Osteocyte (in vitro differentiated cells): ENCODE measurements at regions not wholly inside any gene's neighbourhood (a gene's known extent, or its start where the extent isn't known, plus 50 kb on each side); places are given as distances from the start of the nearest gene placed in this dataset.

ENCODE experiments used
- DNase-seq: peaks from one replicate; pipeline ENCODE4 v3.0.0; 2021; ENCODE audit warnings: mixed read lengths; ENCODE audit not compliant: unreplicated experiment; ENCODE audit errors: extremely low spot score
- H3K27ac Mint-ChIP-seq: one replicate; pipeline ENCODE4 v1.8.0; 2021; ENCODE audit warnings: mild to moderate bottlenecking, mixed read lengths; ENCODE audit not compliant: unreplicated experiment
- H3K27me3 Mint-ChIP-seq: one replicate; pipeline ENCODE4 v1.8.0; 2021; ENCODE audit warnings: mixed read lengths; ENCODE audit not compliant: unreplicated experiment
- H3K36me3 Mint-ChIP-seq: one replicate; pipeline ENCODE4 v1.8.0; 2021; ENCODE audit warnings: mixed read lengths; ENCODE audit not compliant: unreplicated experiment
- H3K4me1 Mint-ChIP-seq: one replicate; pipeline ENCODE4 v1.8.0; 2021; ENCODE audit warnings: mixed read lengths; ENCODE audit not compliant: unreplicated experiment
- H3K4me3 Mint-ChIP-seq: one replicate; pipeline ENCODE4 v1.8.0; 2021; ENCODE audit warnings: mild to moderate bottlenecking, moderate library complexity, mixed read lengths; ENCODE audit not compliant: unreplicated experiment
- H3K9me3 Mint-ChIP-seq: one replicate; pipeline ENCODE4 v1.8.0; 2021; ENCODE audit warnings: mixed read lengths; ENCODE audit not compliant: unreplicated experiment
- TF ChIP-seq, protein P1 (sequence below): fragments of 200-600 bp; sonication (generic); IDR thresholded peaks from 2 replicates; pipeline ENCODE4 v1.5.0; 2021; ENCODE audit warnings: antibody characterized with exemption, mild to moderate bottlenecking, moderate library complexity

DNA sequence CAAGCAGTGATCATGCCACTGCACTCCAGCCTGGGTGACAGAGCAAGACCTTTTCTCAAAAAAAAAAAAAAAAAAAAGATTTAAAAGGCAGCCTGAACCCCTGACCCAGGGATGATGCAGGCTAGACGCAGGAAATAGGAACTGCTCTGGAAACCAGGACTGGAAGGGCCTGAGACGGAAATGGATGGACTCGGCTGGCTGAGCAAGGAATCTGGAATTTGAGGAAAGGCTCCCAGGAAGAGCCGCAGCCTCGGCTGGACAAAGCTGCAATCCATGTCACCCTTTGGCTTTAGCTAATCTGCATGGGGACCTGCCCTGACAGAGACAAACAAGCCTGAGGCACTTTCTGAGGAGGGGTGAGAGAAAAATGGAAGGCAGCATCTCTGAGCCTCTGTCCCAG is 55.0 kb upstream of the DAPL1 start:
- TF ChIP-seq, protein P1, sequence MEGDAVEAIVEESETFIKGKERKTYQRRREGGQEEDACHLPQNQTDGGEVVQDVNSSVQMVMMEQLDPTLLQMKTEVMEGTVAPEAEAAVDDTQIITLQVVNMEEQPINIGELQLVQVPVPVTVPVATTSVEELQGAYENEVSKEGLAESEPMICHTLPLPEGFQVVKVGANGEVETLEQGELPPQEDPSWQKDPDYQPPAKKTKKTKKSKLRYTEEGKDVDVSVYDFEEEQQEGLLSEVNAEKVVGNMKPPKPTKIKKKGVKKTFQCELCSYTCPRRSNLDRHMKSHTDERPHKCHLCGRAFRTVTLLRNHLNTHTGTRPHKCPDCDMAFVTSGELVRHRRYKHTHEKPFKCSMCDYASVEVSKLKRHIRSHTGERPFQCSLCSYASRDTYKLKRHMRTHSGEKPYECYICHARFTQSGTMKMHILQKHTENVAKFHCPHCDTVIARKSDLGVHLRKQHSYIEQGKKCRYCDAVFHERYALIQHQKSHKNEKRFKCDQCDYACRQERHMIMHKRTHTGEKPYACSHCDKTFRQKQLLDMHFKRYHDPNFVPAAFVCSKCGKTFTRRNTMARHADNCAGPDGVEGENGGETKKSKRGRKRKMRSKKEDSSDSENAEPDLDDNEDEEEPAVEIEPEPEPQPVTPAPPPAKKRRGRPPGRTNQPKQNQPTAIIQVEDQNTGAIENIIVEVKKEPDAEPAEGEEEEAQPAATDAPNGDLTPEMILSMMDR: no peak

DNA sequence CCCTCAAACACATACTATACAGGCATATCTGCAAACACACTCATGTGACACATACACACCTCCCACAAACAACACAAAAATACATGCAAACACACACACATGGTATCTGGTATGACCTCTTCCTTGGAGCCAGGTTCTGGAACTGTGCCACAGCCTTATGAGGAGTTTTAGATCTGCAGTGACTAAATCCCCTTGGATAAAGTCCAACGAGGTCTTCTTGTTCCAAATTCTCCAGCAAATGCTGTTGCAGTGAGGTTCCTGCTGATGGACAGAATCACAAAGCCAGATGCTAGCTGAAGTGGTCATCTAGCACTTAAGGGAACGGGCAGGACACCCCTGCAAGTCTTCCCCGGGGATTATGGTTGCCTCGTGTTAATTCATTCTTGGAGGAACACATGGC is 54.5 kb upstream of the DAPL1 start:
- peaks cover 29% of the 10 kb centered on the region for H3K27me3 Mint-ChIP-seq
- no peak overlapping the region for H3K27ac Mint-ChIP-seq

More for the DNA sequence above, 55.0 kb upstream of the DAPL1 start:
- no peak for DNase-seq
- Mint-ChIP-seq H3K36me3 (no peaks in the 10 kb centered on the region), H3K4me3 (no peak overlapping the region), H3K9me3 (no peaks in the 10 kb centered on the region), H3K4me1 (peaks cover 12% of the 10 kb centered on the region), H3K27ac (no peak overlapping the region), H3K27me3 (peaks cover 26% of the 10 kb centered on the region)

DNA sequence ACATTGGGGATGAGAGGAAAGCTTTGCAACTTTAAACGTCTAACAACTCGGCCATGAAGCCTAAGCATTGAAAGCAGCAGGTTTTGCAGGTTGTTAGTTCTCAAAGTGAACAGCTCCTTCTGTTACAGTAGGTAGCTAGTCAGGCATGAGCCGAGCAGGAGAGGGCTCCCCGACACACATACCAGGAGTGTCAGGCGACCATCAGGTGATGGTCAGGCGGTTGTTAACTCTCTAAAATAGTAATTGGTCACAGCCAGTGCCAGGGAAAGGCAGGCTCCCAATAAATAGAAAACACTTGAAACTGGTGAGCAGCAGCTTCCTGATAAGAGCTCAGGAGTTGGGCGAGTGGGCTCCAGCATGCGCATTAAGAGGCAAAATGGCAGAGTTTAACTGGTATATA is 53.5 kb upstream of the DAPL1 start:
- Mint-ChIP-seq H3K9me3 (no peaks in the 10 kb centered on the region), H3K27ac (no peak overlapping the region), H3K4me3 (no peak overlapping the region), H3K36me3 (no peaks in the 10 kb centered on the region), H3K4me1 (peaks cover 22% of the 10 kb centered on the region), H3K27me3 (peaks cover 27% of the 10 kb centered on the region)
- TF ChIP-seq, protein P1: no peak
- DNase-seq: no peak

More for the DNA sequence above, 54.5 kb upstream of the DAPL1 start:
- peaks cover 16% of the 10 kb centered on the region for H3K4me1 Mint-ChIP-seq
- H3K36me3 Mint-ChIP-seq: no peaks in the 10 kb centered on the region
- H3K4me3 Mint-ChIP-seq: no peak overlapping the region
- TF ChIP-seq, protein P1: no peak
- H3K9me3 Mint-ChIP-seq: no peaks in the 10 kb centered on the region
- DNase-seq: no peak

DNA sequence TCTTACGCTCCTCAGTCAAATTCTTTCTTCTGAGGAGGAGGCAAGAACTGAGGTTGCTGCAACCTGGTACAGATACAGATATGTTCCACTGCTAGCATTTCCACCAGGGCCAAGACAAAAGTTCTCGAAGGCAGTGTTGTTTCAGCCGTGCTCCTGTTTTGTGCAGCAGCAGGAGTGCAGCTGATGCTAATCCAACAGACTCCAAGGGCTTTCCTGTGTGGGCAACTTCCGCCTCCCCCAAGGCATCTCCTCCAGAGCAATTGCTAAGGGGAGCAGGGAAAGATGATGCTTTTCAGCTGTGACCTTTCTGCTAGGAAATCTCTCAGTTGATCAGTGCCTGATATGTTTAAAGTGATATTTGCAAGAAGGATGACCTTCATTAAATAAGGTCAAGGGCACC is 52.6 kb upstream of the DAPL1 start:
- no peaks in the 10 kb centered on the region for H3K36me3 Mint-ChIP-seq
- no peak overlapping the region for H3K27ac Mint-ChIP-seq
- H3K4me1 Mint-ChIP-seq: peaks cover 22% of the 10 kb centered on the region
- peaks cover 26% of the 10 kb centered on the region for H3K27me3 Mint-ChIP-seq
- H3K4me3 Mint-ChIP-seq: no peak overlapping the region
- TF ChIP-seq, protein P1: no peak
- H3K9me3 Mint-ChIP-seq: no peaks in the 10 kb centered on the region
- DNase-seq: no peak

DNA sequence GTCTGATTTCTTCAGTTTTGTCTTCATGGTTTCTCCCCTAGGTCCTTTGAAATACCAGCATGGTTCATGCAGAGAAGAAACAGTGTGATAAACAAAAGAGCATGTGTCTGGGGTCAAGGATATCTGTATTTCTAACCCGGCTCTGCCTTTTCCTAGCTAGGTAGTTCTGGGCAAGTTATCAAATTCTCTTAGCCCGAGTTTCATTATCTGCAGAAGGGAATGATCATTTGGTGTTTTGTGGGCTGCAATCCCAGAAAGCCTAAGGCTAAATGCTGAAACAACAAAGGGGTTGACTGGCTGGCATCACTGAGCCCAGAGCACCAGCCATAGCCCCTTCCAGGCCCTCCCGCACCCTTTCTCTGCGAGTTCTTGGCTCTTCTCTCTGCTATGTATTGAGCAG is 51.7 kb upstream of the DAPL1 start:
- H3K27me3 Mint-ChIP-seq: peaks cover 24% of the 10 kb centered on the region
- no peaks in the 10 kb centered on the region for H3K9me3 Mint-ChIP-seq
- no peaks in the 10 kb centered on the region for H3K36me3 Mint-ChIP-seq
- no peak for DNase-seq
- no peak overlapping the region for H3K27ac Mint-ChIP-seq
- TF ChIP-seq, protein P1: no peak
- peaks cover 22% of the 10 kb centered on the region for H3K4me1 Mint-ChIP-seq
- H3K4me3 Mint-ChIP-seq: no peak overlapping the region
